ENCODE measurements at regions not wholly inside any gene's neighbourhood (a gene's known extent, or its start where the extent isn't known, plus 50 kb on each side); places are given as distances from the start of the nearest gene placed in this dataset.

DNA sequence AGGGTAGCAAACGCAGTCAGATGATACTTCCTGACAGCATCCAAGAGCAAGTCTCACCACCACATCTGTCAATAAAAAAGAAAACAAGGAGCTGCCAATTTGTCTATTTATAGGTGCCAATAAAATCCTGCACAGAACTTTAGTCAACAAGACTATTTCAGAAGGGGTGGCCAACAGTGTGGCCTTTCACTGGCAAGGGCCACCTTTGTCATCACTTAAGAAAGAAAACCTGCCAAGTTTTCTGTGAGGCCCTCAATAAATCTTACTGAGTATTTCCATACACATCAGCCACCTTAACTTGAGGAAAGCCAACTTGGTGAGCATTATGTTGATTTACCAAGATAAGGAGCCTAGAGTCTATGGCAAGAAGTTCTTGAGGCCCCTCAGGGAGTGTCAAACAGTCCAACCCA, 312.3 kb downstream of the ENC1 start:
- intact Hi-C loops (cut with DNase I, micrococcal nuclease): no loop called here
- no peaks in the 10 kb centered on the region for H3K36me3 ChIP-seq (ENCODE audit: low read depth)
- peak in 1 of 3 donors; percentile 41 for DNase-seq
- H3K4me1 ChIP-seq (ENCODE audit: low read depth): peaks cover 7% of the 10 kb centered on the region
- peak; percentile 81 for ATAC-seq
- H3K9me3 ChIP-seq: no peaks in the 10 kb centered on the region
- no peak for TF ChIP-seq CTCF (IDR thresholded peaks at IDR 0.05)
- H3K4me3 ChIP-seq: no peak overlapping the region

DNA sequence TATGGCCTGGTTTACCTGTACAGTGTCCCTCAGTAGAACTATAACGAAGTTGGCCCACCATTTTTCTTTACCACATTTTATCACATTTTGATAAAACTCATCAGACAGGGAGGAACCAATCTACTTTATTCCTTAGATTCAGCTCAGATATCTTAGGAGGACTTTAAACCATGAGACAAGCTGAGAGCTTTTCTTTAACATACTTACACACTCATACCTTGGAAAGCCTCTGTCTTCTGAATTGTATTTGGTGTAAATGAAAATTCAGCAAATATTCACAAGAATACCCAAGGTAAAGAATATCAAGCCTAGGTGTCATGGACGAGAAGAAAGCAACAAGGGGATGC, 313.2 kb downstream of the ENC1 start:
- ATAC-seq (no peak), DNase-seq (no peak)
- intact Hi-C loops (cut with DNase I, micrococcal nuclease): no loop called here
- H3K4me1 ChIP-seq (ENCODE audit: low read depth): peaks cover 7% of the 10 kb centered on the region
- no peak overlapping the region for H3K4me3 ChIP-seq
- no peaks in the 10 kb centered on the region for H3K36me3 ChIP-seq (ENCODE audit: low read depth)
- TF ChIP-seq CTCF (IDR thresholded peaks at IDR 0.05): no peak
- no peaks in the 10 kb centered on the region for H3K9me3 ChIP-seq

GRCh38 chr5:74326571-74327338, 313.8 kb downstream of the ENC1 start:
- no peak overlapping the region for H3K4me3 ChIP-seq
- ATAC-seq (peak; percentile 85), DNase-seq (peak in 1 of 3 donors; percentile 70)
- no peaks in the 10 kb centered on the region for H3K9me3 ChIP-seq
- H3K36me3 ChIP-seq (ENCODE audit: low read depth): no peaks in the 10 kb centered on the region
- no peak for TF ChIP-seq CTCF (IDR thresholded peaks at IDR 0.05)
- intact Hi-C loops (cut with DNase I, micrococcal nuclease): no loop called here
- peaks cover 7% of the 10 kb centered on the region for H3K4me1 ChIP-seq (ENCODE audit: low read depth)

GRCh38 chr5:74325866-74326265, 314.7 kb downstream of the ENC1 start:
- TF ChIP-seq CTCF (IDR thresholded peaks at IDR 0.05): no peak
- no peaks in the 10 kb centered on the region for H3K9me3 ChIP-seq
- no peak overlapping the region for H3K4me3 ChIP-seq
- H3K4me1 ChIP-seq (ENCODE audit: low read depth): peaks cover 7% of the 10 kb centered on the region
- DNase-seq: no peak
- no peaks in the 10 kb centered on the region for H3K36me3 ChIP-seq (ENCODE audit: low read depth)
- no peak for ATAC-seq
- intact Hi-C loops (cut with DNase I, micrococcal nuclease): no loop called here

GRCh38 chr5:74324556-74324955, 316.0 kb downstream of the ENC1 start:
- DNase-seq (no peak), ATAC-seq (no peak)
- no peaks in the 10 kb centered on the region for H3K36me3 ChIP-seq (ENCODE audit: low read depth)
- H3K4me3 ChIP-seq: no peak overlapping the region
- intact Hi-C loops (cut with DNase I, micrococcal nuclease): no loop called here
- peaks cover 7% of the 10 kb centered on the region for H3K4me1 ChIP-seq (ENCODE audit: low read depth)
- no peaks in the 10 kb centered on the region for H3K9me3 ChIP-seq
- no peak for TF ChIP-seq CTCF (IDR thresholded peaks at IDR 0.05)

- H3K36me3 ChIP-seq (ENCODE audit: low read depth): no peaks in the 10 kb centered on the region
- no peaks in the 10 kb centered on the region for H3K4me1 ChIP-seq (ENCODE audit: low read depth)
- H3K4me3 ChIP-seq: no peak overlapping the region
- intact Hi-C loops (cut with DNase I, micrococcal nuclease): no loop called here
- ATAC-seq (no peak), DNase-seq (no peak)
- TF ChIP-seq CTCF (IDR thresholded peaks at IDR 0.05): no peak
- H3K9me3 ChIP-seq: no peaks in the 10 kb centered on the region
Observed at GRCh38 chr5:74322944-74323343, 317.6 kb downstream of the ENC1 start.
